ENCODE measurements at regions not wholly inside any gene's neighbourhood (a gene's known extent, or its start where the extent isn't known, plus 50 kb on each side); places are given as distances from the start of the nearest gene placed in this dataset.

- no peak for TF ChIP-seq ZNF513 (tag by site-specific recombination; IDR thresholded peaks at IDR 0.05)
- TF ChIP-seq ZNF626 (tag by site-specific recombination; IDR thresholded peaks at IDR 0.05) = no peak
- TF ChIP-seq CTCF (tag by site-specific recombination; IDR thresholded peaks at IDR 0.05) = no peak
- no peak for TF ChIP-seq ZNF174 (tag by site-specific recombination; IDR thresholded peaks at IDR 0.05)
- no peak for TF ChIP-seq PBX3 (CRISPR knock-in tag; IDR thresholded peaks at IDR 0.05)
- TF ChIP-seq KLF1 (tag by site-specific recombination; IDR thresholded peaks at IDR 0.05) = no peak
- TF ChIP-seq ZSCAN18 (tag by site-specific recombination; IDR thresholded peaks at IDR 0.05) = no peak
- TF ChIP-seq ZBTB1 (tag by site-specific recombination; IDR thresholded peaks at IDR 0.05) = no peak
- TF ChIP-seq ATF2 (tag by site-specific recombination; IDR thresholded peaks at IDR 0.05; ENCODE audit: low read depth) = no peak
- no peak for TF ChIP-seq ZFP3 (tag by site-specific recombination; IDR thresholded peaks at IDR 0.05; ENCODE audit: low read depth)
- no peak for TF ChIP-seq KLF16 (tag by site-specific recombination; IDR thresholded peaks at IDR 0.05)
- no peak for TF ChIP-seq ZNF416 (tag by site-specific recombination; IDR thresholded peaks at IDR 0.05)
- TF ChIP-seq TRIM28 (IDR thresholded peaks at IDR 0.05; ENCODE audit: borderline replicate concordance, low read length) = no peak
- TF ChIP-seq ZNF324 (tag by site-specific recombination; IDR thresholded peaks at IDR 0.05) = no peak
Observed at GRCh38 chr6:14822679-14823078, 423.2 kb upstream of the JARID2 start.
